GM12864 (cell line): ENCODE measurements at regions not wholly inside any gene's neighbourhood (a gene's known extent, or its start where the extent isn't known, plus 50 kb on each side); places are given as distances from the start of the nearest gene placed in this dataset.

Experiments
- DNase-seq: peaks from one replicate; pipeline ENCODE4 v3.0.0-alpha.2; 2011; ENCODE audit warnings: low read depth
- H3K4me3 ChIP-seq: 2 replicates; pipeline ENCODE4 v1.5.1; 2011; ENCODE audit warnings: mild to moderate bottlenecking, low read depth, low read length, control low read depth
- CTCF ChIP-seq: IDR thresholded peaks from 2 replicates; pipeline ENCODE4 v1.5.1; 2011; ENCODE audit warnings: low read depth, mild to moderate bottlenecking, moderate library complexity, low read length, control low read depth, inconsistent platforms; ENCODE audit errors: missing control alignments

GRCh38 chr5:74373076-74373475, 267.5 kb downstream of the ENC1 start:
- no peak for DNase-seq
- no peak overlapping the region for H3K4me3 ChIP-seq
- TF ChIP-seq CTCF: no peak

- no peak for TF ChIP-seq CTCF
- DNase-seq: no peak
- no peak overlapping the region for H3K4me3 ChIP-seq
These were observed 267.9 kb downstream of the ENC1 start for GRCh38 chr5:74372502-74373064.

- no peak for DNase-seq
- H3K4me3 ChIP-seq: no peak overlapping the region
- no peak for TF ChIP-seq CTCF
These were observed 268.5 kb downstream of the ENC1 start for GRCh38 chr5:74372051-74372450.

- no peak for TF ChIP-seq CTCF
- DNase-seq: no peak
- H3K4me3 ChIP-seq: no peak overlapping the region
These were observed 268.9 kb downstream of the ENC1 start for GRCh38 chr5:74371621-74372020.

GRCh38 chr5:74370168-74370567, 270.4 kb downstream of the ENC1 start:
- no peak for TF ChIP-seq CTCF
- DNase-seq: no peak

GRCh38 chr5:74369173-74369572, 271.4 kb downstream of the ENC1 start:
- H3K4me3 ChIP-seq: no peak overlapping the region
- TF ChIP-seq CTCF: no peak
- no peak for DNase-seq

More at GRCh38 chr5:74370168-74370567, 270.4 kb downstream of the ENC1 start:
- no peak overlapping the region for H3K4me3 ChIP-seq

GRCh38 chr5:74367934-74368333, 272.6 kb downstream of the ENC1 start:
- no peak for DNase-seq
- no peak for TF ChIP-seq CTCF
- no peak overlapping the region for H3K4me3 ChIP-seq
